IgD-negative memory B cell (primary cell): ENCODE measurements at regions not wholly inside any gene's neighbourhood (a gene's known extent, or its start where the extent isn't known, plus 50 kb on each side); places are given as distances from the start of the nearest gene placed in this dataset.

Source experiments
- H3K27ac Mint-ChIP-seq, 3 donors: one replicate each; pipeline ENCODE4 v1.8.0; 2020 to 2022; ENCODE audit warnings: mild to moderate bottlenecking in 3 of 3, mixed read lengths in 3 of 3, moderate library complexity in 1 of 3
- H3K27me3 Mint-ChIP-seq: one replicate; pipeline ENCODE4 v1.8.0; 2021; ENCODE audit warnings: mixed read lengths
- H3K36me3 Mint-ChIP-seq: one replicate; pipeline ENCODE4 v1.8.0; 2020; ENCODE audit warnings: mild to moderate bottlenecking, mixed read lengths
- H3K4me1 Mint-ChIP-seq, 3 donors: one replicate each; pipeline ENCODE4 v1.8.0; 2020 to 2022; ENCODE audit warnings: mixed read lengths in 3 of 3, mild to moderate bottlenecking in 1 of 3
- H3K4me3 Mint-ChIP-seq, 4 donors: one replicate each; pipeline ENCODE4 v1.8.0; 2020 to 2022; ENCODE audit warnings: mild to moderate bottlenecking in 4 of 4, mixed read lengths in 4 of 4, moderate library complexity in 3 of 4
- H3K9me3 Mint-ChIP-seq, 3 donors: one replicate each; pipeline ENCODE4 v1.8.0; 2020 to 2021; ENCODE audit warnings: mixed read lengths in 3 of 3, mild to moderate bottlenecking in 1 of 3

- Mint-ChIP-seq H3K4me3 (no peak overlapping the region), H3K27me3 (peaks cover 5% of the 10 kb centered on the region), H3K9me3 (no peaks in the 10 kb centered on the region), H3K36me3 (no peaks in the 10 kb centered on the region), H3K4me1 (peaks cover 0 to 7% (median 5%) of the 10 kb centered on the region in 3 donors), H3K27ac (no peak overlapping the region)
These were observed 118.9 kb upstream of the COL21A1 start for GRCh38 chr6:56366141-56366852.

GRCh38 chr6:56364827-56365339 lies 117.5 kb upstream of the COL21A1 start:
- no peak overlapping the region for H3K4me3 Mint-ChIP-seq
- H3K36me3 Mint-ChIP-seq, result no peaks in the 10 kb centered on the region
- peaks cover 5% of the 10 kb centered on the region for H3K27me3 Mint-ChIP-seq
- no peaks in the 10 kb centered on the region for H3K4me1 Mint-ChIP-seq
- no peak overlapping the region for H3K27ac Mint-ChIP-seq
- H3K9me3 Mint-ChIP-seq, result no peaks in the 10 kb centered on the region

- Mint-ChIP-seq H3K4me3 (no peak overlapping the region), H3K9me3 (no peaks in the 10 kb centered on the region), H3K27me3 (peaks cover 5% of the 10 kb centered on the region), H3K36me3 (no peaks in the 10 kb centered on the region), H3K27ac (no peak overlapping the region), H3K4me1 (no peaks in the 10 kb centered on the region)
These were observed 117.0 kb upstream of the COL21A1 start for GRCh38 chr6:56364431-56364826.

GRCh38 chr6:56363796-56364430 lies 116.5 kb upstream of the COL21A1 start:
- H3K9me3 Mint-ChIP-seq, result no peaks in the 10 kb centered on the region
- peaks cover 5% of the 10 kb centered on the region for H3K27me3 Mint-ChIP-seq
- H3K4me3 Mint-ChIP-seq, result no peak overlapping the region
- H3K36me3 Mint-ChIP-seq, result no peaks in the 10 kb centered on the region
- no peaks in the 10 kb centered on the region for H3K4me1 Mint-ChIP-seq
- no peak overlapping the region for H3K27ac Mint-ChIP-seq

DNA sequence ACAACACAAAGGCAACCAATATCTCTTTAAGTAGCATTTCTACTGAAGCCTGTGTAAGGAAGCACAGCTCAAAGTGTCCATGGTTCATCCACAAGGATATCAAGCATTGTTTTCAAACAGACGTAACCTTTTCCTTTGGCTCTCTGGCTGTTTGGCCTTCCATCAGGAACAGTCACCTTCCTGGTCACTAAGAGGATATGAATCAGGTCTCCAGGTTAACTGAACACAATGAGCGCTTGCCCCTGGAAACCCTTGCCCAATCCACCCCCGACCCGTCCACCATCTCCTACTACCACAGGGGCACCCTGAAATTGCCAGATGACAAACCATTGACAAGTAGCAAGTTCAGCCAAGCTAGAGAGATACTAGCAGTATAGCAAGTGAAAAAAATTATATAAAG lies 114.4 kb upstream of the COL21A1 start:
- H3K9me3 Mint-ChIP-seq, result no peaks in the 10 kb centered on the region
- H3K27me3 Mint-ChIP-seq, result peaks cover 4% of the 10 kb centered on the region
- no peaks in the 10 kb centered on the region for H3K36me3 Mint-ChIP-seq
- no peaks in the 10 kb centered on the region for H3K4me1 Mint-ChIP-seq
- no peak overlapping the region for H3K4me3 Mint-ChIP-seq
- H3K27ac Mint-ChIP-seq, result no peak overlapping the region

GRCh38 chr6:56359201-56359899 lies 112.0 kb upstream of the COL21A1 start:
- no peaks in the 10 kb centered on the region for H3K27me3 Mint-ChIP-seq
- no peak overlapping the region for H3K4me3 Mint-ChIP-seq
- H3K9me3 Mint-ChIP-seq, result no peaks in the 10 kb centered on the region
- H3K36me3 Mint-ChIP-seq, result no peaks in the 10 kb centered on the region
- H3K4me1 Mint-ChIP-seq, result no peaks in the 10 kb centered on the region
- H3K27ac Mint-ChIP-seq, result no peak overlapping the region

DNA sequence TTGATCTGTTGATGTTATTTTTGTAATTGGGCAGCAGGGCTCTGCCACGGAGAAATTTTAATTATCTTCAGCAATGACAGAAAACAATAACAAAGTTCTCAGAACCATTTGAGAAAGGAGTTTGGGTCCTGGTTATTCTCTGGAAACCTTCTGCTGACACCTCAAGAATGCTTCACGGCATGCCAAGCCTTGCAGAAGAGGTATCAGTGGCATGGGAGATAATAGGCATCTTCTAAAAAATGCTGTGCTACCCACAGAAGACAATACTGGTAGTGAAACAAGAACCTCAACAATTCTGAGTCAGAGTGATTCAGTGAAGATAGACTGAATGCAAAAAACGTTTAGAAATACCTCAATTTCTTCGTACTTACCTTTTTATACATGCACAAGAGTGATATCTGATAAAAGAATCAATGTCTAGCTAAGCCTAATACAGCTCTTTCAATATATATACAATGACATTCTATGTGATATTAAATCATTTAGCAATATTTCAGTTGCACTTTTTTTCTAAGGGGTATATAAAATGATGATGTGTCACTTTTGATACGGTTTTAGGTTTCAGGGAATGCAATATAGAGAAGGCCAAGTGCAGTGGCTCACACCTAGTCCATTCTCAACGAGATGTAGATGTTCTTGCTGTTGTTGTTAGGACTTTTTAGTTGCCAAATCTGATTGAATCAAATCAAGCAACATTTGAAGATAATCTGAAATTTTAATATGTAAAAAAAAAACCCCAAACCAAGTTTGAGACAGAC lies 110.4 kb upstream of the COL21A1 start:
- Mint-ChIP-seq H3K36me3 (no peaks in the 10 kb centered on the region), H3K4me3 (no peak overlapping the region), H3K27me3 (peaks cover 2% of the 10 kb centered on the region)

DNA sequence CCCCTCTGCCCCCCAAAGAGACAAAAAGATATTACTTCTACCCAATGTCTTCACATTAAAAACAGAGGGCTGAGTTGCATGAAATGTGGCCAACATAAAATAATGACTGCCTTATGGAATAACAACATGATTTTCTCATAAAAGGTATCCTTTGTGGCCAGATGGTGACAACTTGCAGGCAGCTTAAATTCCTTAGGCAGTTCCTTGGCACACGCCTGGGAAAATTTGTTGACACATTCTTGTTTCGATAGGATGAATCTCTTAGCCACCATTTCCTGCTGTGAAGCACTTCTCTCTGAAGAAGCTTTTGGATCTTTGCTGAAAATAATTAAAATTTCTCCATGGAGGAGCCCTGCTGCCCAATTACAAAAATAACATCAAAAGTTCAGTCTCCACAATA lies 109.0 kb upstream of the COL21A1 start:
- peaks cover 2% of the 10 kb centered on the region for H3K27me3 Mint-ChIP-seq
- no peaks in the 10 kb centered on the region for H3K4me1 Mint-ChIP-seq
- H3K36me3 Mint-ChIP-seq, result no peaks in the 10 kb centered on the region
- no peak overlapping the region for H3K4me3 Mint-ChIP-seq
- H3K9me3 Mint-ChIP-seq, result peaks cover 0 to 2% (median 0%) of the 10 kb centered on the region in 3 donors
- H3K27ac Mint-ChIP-seq, result no peak overlapping the region

More for the DNA sequence above, 110.4 kb upstream of the COL21A1 start:
- Mint-ChIP-seq H3K4me1 (no peaks in the 10 kb centered on the region), H3K9me3 (peaks cover 0 to 2% (median 0%) of the 10 kb centered on the region in 3 donors), H3K27ac (no peak overlapping the region)

- Mint-ChIP-seq H3K9me3 (peaks cover 0 to 2% (median 0%) of the 10 kb centered on the region in 3 donors), H3K4me3 (no peak overlapping the region), H3K4me1 (no peaks in the 10 kb centered on the region), H3K27me3 (peaks cover 2% of the 10 kb centered on the region), H3K36me3 (no peaks in the 10 kb centered on the region), H3K27ac (no peak overlapping the region)
These were observed 106.5 kb upstream of the COL21A1 start for GRCh38 chr6:56353860-56354259.

DNA sequence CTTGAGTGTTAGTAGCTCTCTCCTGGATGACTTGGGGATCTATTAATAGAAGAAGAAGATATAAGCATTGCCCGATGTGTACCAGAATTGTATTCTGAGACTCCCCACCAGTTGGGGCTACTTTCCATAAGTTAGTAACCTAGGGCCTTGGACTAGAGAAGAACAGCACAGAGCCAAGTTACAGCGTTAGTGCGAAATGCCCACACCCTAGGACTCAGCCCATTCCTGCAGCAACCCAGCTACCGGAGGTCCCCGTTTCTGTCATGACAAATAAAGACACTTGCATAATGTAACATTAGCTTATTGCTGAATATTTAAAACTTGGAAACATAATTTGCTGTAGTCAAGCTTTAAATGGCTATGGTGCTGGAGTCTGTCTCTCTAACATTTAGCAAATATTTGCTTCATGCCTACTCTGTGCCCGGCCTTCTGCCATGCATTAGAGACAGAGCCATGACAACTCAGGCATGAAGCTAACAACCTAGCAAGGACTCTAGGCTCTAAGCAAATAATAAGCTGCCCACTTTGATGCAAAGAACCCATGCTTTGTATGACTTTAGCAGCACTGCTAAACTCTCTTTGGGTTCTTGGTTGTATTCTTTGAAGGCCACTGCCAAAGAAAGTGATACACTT lies 103.4 kb upstream of the COL21A1 start:
- no peaks in the 10 kb centered on the region for H3K4me1 Mint-ChIP-seq
- H3K36me3 Mint-ChIP-seq, result no peaks in the 10 kb centered on the region
- no peak overlapping the region for H3K4me3 Mint-ChIP-seq
- no peak overlapping the region for H3K27ac Mint-ChIP-seq
- peaks cover 8% of the 10 kb centered on the region for H3K27me3 Mint-ChIP-seq
- H3K9me3 Mint-ChIP-seq, result peaks cover 0 to 2% (median 0%) of the 10 kb centered on the region in 3 donors

DNA sequence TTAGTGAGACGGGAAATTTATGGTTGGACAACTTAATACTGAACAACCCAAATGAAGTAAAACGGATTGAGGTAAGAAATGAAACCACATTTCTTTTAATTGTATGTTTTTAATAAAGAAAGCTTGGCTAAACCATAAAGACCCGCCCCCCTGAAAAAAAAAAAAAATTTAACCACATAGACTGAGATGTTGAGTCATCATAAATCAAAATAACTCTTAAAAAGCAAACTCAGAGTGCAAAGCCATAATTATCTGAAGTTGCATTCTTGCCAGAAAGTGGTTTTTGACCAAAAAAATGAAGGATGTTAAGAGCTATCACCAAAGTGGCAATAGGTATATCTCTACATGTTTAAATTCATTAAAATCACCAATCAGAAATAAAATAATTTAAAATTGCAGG lies 101.8 kb upstream of the COL21A1 start:
- H3K9me3 Mint-ChIP-seq, result peaks cover 0 to 2% (median 0%) of the 10 kb centered on the region in 3 donors
- no peaks in the 10 kb centered on the region for H3K4me1 Mint-ChIP-seq
- no peaks in the 10 kb centered on the region for H3K36me3 Mint-ChIP-seq
- H3K4me3 Mint-ChIP-seq, result no peak overlapping the region
- H3K27ac Mint-ChIP-seq, result no peak overlapping the region
- peaks cover 10% of the 10 kb centered on the region for H3K27me3 Mint-ChIP-seq

DNA sequence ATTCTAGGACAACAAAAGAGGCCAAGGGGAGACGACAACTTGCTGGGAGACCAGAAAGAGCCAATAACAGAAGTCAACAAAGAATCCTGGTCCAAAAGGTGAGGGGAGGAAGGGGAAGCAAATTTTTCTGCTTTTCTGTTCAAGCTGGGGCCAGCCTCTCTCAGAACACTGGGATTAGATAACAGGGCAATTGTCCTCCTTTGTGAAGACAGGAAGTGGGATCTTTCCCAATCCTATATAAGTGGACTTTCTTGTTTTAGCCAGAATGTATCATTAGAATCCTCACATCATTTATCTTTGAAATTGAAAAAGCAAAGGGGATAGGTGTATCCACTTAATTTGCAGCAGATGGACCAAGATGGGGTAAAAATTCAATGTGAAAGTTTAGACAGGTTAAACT lies 101.2 kb upstream of the COL21A1 start:
- no peak overlapping the region for H3K27ac Mint-ChIP-seq
- H3K4me3 Mint-ChIP-seq, result no peak overlapping the region
- H3K4me1 Mint-ChIP-seq, result no peaks in the 10 kb centered on the region
- H3K27me3 Mint-ChIP-seq, result peaks cover 9% of the 10 kb centered on the region
- H3K36me3 Mint-ChIP-seq, result no peaks in the 10 kb centered on the region
- peaks cover 0 to 1% (median 0%) of the 10 kb centered on the region in 3 donors for H3K9me3 Mint-ChIP-seq

- Mint-ChIP-seq H3K27ac (no peak overlapping the region), H3K4me3 (no peak overlapping the region), H3K9me3 (no peaks in the 10 kb centered on the region), H3K36me3 (no peaks in the 10 kb centered on the region), H3K4me1 (no peaks in the 10 kb centered on the region), H3K27me3 (peaks cover 8% of the 10 kb centered on the region)
These were observed 100.1 kb upstream of the COL21A1 start for GRCh38 chr6:56347526-56347925.

GRCh38 chr6:56346958-56347357 lies 99.6 kb upstream of the COL21A1 start:
- Mint-ChIP-seq H3K27ac (no peak overlapping the region), H3K4me3 (no peak overlapping the region), H3K9me3 (no peaks in the 10 kb centered on the region), H3K4me1 (no peaks in the 10 kb centered on the region), H3K36me3 (no peaks in the 10 kb centered on the region), H3K27me3 (peaks cover 8% of the 10 kb centered on the region)
